ENCODE measurements at regions not wholly inside any gene's neighbourhood (a gene's known extent, or its start where the extent isn't known, plus 50 kb on each side); places are given as distances from the start of the nearest gene placed in this dataset.

DNA sequence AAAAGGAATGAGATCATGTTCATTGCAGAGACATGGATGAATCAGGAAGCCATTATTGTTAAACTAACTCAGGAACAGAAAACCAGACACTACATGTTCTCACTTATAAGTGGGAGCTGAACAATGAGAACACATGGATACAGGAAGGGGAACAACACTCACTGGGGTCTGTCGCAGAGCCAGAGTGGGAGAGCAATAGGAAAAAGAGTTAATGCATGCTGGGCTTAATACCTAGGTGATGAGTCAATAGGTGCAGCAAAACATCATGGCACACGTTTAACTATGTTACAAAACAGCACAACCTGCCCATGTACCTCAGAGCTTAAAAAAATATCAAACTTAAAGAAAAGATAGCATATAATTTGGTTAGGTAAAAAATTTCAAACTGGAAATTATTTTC, 281.4 kb downstream of the PABPC4L start:
- TF ChIP-seq POLR2A (IDR thresholded peaks at IDR 0.05): no peak
- TF ChIP-seq, protein P1, sequence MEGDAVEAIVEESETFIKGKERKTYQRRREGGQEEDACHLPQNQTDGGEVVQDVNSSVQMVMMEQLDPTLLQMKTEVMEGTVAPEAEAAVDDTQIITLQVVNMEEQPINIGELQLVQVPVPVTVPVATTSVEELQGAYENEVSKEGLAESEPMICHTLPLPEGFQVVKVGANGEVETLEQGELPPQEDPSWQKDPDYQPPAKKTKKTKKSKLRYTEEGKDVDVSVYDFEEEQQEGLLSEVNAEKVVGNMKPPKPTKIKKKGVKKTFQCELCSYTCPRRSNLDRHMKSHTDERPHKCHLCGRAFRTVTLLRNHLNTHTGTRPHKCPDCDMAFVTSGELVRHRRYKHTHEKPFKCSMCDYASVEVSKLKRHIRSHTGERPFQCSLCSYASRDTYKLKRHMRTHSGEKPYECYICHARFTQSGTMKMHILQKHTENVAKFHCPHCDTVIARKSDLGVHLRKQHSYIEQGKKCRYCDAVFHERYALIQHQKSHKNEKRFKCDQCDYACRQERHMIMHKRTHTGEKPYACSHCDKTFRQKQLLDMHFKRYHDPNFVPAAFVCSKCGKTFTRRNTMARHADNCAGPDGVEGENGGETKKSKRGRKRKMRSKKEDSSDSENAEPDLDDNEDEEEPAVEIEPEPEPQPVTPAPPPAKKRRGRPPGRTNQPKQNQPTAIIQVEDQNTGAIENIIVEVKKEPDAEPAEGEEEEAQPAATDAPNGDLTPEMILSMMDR (IDR thresholded peaks at IDR 0.05): no peak
